G401 (cell line): ENCODE measurements at regions not wholly inside any gene's neighbourhood (a gene's known extent, or its start where the extent isn't known, plus 50 kb on each side); places are given as distances from the start of the nearest gene placed in this dataset.
"Not testable (repeated sequence)": the region's sequence is repeated elsewhere in the genome, so short reads cannot be mapped to it uniquely, and the experiment has no call there.

Experiments
- DNase-seq: peaks from one replicate; pipeline ENCODE4 v3.0.0-alpha.2; 2015; ENCODE audit warnings: low spot score
- in situ Hi-C: cut with HindIII; loops from 2 replicates; pipeline ENCODE4 v1.10.0; 2016; ENCODE audit warnings: low sequenced_read_pairs, mixed read lengths

DNA sequence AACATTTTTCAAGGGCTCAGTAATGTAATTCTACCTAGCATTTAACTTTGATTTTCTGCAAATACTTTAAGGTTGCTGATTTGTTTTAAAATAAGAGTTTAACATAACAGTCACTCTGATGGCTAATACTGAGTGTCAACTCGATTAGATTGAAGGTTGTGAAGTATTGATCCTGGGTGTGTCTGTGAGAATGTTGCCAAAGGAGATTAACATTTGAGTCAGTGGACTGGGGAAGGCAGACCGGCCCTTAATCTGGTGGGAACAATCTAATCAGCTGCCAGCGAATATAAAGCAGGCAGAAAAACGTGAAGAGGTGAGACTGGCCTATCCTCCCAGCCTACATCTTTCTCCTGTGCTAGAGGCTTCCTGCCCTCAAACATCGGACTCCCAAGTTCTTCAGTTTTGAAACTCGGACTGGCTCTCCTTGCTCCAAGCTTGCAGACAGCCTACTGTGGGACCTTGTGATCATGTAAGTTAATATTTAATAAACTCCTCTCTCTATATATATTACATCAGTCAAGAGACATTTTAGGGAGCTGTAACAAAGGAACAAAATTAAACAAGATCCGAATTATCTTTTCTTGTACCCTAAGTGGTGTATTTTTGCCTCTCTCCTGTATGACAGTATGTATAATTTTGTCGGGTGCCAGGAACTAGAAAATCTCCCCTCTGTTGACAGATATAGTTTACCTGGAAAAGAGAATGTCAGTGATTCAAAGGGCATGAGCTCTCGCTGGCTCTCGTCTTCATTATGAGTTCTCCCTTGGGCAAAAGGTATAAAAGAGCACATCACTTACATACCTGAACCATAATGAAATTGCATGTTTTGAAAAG is 576.1 kb downstream of the LRRC70 start:
- no peak for DNase-seq
- in situ Hi-C loops = no loop called here

DNA sequence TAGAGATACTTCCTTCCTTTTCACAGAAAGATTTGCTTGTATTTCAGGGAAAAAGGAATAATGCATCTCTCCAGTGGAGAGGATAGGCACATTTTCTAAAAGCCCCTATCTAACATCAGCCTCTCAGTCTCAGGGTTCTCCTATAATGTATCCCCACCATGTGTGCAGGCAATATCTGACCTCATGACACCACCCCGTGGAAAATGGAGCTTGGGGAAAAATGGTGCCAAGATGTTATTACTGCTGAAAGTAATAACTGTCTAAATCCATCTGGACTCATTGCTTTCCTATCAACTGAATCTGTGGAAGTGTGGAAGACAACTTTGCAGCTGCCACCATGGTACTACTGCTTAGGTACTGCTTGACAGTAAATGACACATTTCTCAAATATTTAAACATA is 574.3 kb downstream of the LRRC70 start:
- no peak for DNase-seq
- in situ Hi-C loops = no loop called here

DNA sequence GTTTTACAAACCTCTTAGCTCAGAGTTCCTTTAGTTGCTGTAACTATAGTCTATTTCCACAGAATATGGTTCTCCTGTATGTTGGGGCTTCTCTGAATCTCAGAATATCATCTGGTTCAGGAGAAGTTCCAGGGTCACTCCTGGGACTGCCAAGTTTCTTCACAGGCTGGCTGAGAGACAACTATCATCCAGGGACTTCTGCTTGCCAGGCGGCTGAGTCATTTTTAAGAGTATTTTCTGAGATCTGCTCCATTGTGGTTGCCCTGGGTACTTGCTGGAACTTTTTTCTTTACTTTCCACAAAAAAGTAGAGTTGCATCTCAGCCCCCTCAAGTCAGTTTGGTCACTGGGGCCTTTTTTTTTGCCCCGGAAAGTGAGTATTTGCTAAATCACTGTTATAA is 566.5 kb downstream of the LRRC70 start:
- DNase-seq = no peak

DNA sequence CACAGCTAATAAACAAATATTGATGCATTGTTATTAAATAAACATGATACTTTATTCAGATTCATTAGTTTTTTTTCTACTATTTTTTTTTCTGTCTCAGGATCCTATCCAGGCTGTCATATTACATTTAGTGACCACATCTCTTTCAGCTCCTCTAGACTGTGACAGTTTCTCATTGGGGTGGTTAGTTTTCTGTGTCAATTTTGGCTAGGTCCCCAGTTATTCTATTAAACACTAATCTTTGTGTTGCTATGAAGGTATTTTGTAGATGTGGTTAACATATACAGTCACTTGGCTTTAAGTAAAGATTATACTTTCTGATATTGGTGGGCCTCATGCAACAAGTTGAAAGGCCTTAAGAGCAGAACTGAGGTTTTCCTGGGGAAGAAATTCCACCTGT is 563.0 kb downstream of the LRRC70 start:
- in situ Hi-C loops = no loop called here
- no peak for DNase-seq

More for the DNA sequence above, 566.5 kb downstream of the LRRC70 start:
- in situ Hi-C loops = no loop called here

DNA sequence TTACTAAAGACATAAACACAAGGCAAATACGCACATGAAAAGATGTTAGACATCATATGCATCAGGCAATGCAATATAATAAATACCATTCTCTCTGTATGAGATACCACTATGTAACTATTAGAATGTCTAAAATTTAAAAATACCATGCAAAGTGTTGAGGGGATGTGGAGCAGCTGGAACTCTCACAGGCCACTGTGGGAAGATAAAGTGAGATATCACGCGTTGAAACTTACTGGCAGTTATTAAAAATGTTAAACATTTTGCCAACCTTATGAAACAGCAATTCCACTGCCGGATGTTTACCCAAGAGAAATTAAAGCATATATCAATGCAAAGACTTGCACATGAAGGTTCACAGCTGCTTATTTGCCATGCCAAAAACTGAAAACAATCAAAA is 556.7 kb downstream of the LRRC70 start:
- in situ Hi-C loops = no loop called here
- DNase-seq = no peak

DNA sequence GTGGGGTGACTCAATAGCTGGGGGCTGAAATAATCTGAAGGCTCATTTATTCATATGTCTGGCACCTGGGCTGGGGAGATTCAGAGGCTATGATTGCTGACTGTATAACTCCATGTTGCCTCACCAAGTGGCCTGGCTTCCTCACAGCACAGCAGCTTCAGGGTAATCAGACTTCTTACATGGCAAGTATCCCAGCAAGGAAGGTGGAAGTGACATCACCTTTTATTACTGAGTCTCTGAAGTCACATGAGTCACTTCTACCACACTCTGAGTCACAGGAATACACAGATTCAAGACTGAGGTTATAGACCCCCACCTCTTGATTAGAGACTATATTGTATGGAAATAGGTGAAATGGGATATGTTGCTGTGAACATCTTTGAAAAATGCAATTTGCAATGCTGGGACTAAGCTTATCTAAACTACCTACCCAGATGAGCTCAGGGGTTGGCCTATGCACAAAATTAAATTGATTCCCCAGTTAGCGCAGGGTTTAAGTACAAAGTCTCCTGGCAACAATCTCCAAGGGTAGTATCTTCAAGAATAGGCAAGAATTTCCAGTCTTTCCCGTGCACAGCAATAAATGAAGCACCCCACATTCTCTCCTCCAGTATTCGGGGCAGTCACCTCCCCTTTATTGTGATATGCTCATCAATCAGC is 553.1 kb downstream of the LRRC70 start:
- in situ Hi-C loops = no loop called here
- no peak for DNase-seq

DNA sequence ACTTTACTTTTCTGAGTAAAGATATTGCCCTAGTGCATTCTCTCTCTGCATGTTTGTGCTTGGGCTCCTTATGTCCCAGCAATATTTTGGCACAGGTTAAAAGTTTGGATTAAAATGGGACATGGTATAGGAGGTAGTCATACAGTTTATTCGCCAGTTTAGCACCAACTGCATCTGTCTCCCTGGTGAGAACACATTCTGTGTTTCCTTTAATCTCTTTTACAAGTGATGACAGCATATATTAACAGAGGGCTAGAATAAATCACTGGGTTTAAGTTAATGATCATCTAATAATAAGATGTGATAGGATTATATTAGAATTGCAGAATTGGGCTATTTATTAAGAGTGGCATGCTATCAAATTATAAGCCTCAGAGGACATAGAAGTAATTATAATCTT is 550.1 kb downstream of the LRRC70 start:
- in situ Hi-C loops = no loop called here
- no peak for DNase-seq

DNA sequence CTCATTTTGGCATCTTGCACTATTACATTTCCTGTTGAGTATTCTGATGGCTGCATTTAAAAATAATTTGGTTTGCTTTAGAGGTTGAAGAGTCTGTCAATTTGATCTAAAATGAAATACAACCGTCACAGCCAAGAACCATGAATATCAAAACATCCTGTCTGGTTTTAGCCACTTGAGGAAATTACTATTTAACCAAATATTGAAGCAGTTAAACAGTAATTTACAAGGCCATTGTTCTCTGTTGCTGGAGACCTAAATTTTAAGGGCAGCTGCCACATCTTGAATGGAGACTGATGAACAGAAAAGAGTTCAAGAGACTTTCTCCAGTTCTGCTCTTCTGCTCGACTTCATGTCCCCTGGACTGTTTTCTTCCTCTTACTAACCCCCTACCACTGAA is 549.4 kb downstream of the LRRC70 start:
- in situ Hi-C loops = no loop called here
- DNase-seq = no peak

DNA sequence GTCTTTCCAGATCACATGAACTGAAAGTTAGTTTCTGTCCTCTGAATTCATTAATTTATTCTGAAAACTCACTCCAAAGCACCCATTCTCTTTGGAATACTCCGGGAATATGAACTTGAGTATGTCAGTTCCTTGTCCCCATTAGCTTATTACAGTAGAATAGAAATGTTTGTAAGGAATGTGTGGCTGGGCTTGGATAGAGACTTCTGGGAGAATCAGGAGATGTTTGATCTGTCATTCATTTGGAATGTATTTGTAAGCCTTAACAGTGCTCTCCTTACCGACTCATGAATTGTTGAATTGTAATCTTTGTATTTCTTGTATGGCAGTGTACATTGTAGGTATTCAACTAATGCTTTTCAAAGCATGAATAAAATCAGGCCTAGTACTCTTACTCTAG is 548.4 kb downstream of the LRRC70 start:
- DNase-seq = no peak
- in situ Hi-C loops = no loop called here

DNA sequence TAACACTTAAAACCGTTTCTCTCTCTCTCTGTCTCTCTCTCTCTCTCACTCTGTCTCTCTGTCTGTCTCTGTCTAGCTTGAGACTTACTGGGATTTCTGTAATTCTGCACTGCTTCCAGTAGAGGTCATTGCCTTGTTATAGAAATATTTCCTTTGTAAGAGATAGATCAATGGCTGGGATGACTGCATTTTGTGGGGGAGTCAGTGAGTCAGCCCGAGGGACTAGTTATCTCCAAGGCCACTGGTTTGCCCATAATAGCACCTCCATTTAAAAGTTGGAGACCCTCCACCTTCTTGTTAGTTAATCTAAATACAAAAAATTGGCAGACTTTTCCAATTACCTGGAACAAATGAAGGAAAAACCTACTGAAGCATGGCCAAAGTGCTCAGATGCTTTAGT is 547.2 kb downstream of the LRRC70 start:
- in situ Hi-C loops = no loop called here
- DNase-seq = no peak

DNA sequence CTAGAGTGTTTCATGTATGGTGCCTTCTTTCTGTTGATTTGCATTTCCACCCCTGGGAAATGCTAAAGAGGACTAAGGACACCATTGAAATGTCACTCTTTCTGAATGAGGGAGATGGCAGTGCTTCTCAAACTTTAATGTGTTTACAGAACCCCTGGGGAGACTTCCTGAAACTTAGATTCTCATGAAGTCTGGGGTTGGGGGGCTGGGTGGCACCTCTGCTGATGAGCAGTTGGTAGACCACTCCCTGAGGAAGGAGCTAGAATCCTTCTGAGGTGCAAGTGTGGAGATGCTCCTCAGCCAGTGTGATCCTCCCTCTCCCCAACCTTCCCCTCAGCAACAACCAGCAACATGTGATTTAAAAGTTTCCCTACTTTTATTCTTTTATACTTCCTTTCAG is 546.8 kb downstream of the LRRC70 start:
- in situ Hi-C loops = no loop called here
- DNase-seq = no peak

DNA sequence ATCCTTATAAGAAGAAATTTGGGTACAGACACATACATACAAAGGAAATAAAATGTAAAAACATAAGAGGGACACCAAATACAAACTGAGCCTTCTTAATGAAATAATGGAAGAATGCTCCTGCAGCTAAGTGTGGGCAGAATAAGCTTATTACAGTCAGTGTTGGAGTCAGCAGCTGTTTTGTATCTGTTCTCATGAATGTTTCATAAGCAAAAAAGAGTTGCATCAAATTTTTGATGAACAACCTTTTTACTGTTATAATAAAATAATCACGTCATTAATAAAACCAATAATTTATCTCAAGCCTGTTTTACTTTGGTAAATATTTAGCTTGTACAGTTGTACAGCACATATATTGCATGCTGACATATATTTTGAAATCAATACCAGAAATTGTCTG is 545.6 kb downstream of the LRRC70 start:
- DNase-seq = no peak
- in situ Hi-C loops = no loop called here

DNA sequence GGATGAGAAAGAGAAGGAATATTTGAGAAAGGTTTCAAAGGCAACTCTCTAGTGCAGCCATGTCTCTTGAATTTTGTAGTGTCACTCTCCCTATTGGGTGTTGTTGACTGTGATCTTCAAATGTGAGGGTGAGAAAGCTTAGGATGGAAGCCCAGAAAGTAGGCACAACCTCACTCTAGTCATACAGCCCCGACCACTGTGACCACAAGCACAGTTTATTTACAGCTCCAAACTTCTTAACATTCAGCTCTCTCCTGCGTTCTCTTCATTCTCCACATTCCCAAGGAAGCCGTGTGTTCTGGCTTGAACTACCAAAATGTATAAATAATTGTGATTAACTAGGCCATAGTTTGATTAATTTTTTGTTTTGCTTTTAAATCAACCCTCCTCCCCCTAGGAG is 542.9 kb downstream of the LRRC70 start:
- in situ Hi-C loops = no loop called here
- no peak for DNase-seq

DNA sequence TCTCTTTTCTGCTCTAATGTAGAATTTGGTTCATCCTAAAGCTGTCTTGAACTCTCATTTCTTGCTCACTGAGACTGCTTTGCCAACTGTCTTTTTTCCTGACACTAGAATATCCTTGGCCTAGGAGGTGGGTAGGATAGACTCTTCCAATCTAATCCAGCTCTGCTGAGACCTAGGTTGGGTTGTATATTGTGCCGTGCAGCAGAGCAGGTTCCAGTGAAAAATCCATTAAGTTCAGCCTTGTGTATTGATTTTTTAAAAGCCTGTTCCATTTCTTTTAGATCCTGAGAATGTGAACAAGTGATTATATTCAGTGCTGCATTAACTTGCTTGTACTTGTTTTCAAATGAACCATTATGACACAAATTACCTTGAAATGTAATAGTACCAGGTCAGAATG is 539.6 kb downstream of the LRRC70 start:
- DNase-seq = no peak
- in situ Hi-C loops = no loop called here

DNA sequence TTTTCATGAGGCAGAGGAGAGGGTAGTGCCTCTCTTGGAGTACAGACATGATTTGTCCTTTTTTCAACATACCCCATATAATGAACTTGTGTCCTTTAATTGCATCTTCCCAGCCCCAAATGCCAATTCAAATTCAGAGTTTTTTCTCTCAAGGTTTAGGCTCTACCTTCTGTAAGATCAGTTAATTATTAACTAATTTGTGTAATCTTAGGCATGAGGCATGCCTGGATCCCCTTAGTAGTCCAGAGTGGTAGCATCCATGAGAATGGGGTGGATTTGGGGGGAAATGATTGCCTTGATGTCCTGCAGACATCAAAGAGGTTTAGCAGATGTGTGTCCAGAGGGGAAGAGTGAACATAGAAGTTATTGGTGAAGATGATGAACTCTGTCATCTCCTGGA is 533.3 kb downstream of the LRRC70 start:
- no peak for DNase-seq
- in situ Hi-C loops = no loop called here

DNA sequence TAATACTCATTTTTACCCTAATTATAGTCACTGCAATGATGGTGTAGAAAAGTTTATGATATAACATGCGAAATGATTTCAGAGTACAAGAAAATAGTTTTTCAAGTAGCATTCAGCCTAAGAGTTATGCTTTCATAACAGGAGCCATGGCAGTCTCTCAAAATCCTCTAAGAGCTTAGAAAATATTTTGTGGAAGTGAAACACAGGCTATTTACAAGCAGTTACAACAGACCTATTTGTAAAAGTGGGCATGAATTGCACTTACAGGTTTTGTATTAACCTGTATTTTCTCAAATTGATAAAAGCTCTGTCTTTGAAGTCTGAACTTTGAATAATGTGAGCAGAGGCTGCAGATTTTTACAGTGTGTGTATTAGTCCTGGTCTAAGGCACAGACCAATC is 523.3 kb downstream of the LRRC70 start:
- in situ Hi-C loops = no loop called here
- DNase-seq = no peak

DNA sequence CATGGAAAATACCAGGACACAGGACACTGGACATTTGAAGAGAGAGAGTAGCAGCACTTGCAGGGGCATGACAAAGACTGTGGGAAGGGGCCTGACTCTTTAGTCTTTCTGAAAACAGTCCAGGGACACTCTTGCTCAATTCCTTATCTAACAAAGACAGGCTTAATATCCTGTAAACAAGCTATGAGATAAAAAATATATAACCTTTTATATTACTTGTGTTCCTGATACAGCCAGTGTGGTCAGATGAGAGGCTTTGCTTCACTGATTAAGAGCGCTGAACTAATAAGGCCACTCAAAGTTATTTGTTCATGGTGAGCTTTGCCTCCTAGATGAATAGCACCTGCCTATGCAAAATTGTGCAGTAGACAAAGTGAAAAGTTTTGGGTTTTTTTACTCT is 518.7 kb downstream of the LRRC70 start:
- in situ Hi-C loops = no loop called here

DNA sequence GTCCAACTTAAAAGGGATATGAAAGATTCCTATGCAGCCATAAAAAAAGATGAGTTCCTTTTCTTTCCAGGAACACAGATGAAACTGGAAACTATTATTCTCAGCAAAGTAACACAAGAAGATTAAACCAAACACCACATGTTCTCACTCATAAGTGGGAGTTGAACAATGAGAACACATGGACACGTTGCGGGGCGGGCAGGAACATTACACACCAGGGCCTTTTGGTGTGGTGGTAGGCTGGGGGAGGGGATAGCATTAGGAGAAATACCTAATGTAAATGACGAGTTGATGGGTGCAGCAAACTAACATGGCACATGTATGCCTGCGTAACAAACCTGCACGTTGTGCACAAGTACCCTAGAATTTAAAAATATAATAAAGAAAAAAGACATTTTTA is 516.1 kb downstream of the LRRC70 start:
- DNase-seq = no peak
- in situ Hi-C loops = no loop called here

More for the DNA sequence above, 518.7 kb downstream of the LRRC70 start:
- DNase-seq = no peak

DNA sequence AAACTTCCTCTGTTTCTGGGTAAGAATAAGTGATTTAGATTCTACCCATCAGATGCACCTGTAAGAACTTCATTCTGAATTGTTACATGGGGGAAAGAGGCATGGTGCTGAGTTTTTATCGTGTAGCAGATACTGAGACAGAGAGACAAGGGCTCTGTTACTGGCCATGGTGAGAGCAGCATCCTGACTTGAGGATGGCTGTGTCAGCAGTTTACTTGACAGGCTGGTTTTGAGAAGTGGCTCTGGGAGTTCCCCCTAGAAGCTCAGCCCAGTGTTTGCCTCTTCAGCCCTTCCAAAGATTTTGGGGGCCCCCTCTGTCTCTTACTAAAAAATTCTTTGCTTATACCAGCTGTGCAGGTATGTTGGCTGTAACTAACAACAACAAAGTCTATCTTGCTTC is 510.5 kb downstream of the LRRC70 start:
- in situ Hi-C loops = no loop called here
- no peak for DNase-seq

DNA sequence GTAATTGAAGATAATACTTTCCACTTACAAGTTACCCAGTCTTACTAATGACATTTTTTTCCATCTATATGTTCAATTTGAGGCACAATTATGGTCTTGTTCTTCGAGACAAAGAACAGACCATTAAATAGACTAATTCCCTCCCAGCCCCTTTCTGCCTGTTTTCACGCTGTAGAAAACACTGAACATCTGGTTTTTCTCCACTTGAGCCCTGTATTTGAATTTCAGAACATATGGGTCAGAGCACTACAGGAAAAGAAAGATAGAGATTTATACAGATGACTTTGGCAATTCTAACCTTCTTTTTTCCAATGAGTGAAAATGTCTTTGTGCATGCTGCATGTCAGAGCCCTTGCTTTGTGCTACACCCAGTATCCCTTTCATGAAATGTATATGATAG is 506.9 kb downstream of the LRRC70 start:
- DNase-seq = no peak
- in situ Hi-C loops = no loop called here

DNA sequence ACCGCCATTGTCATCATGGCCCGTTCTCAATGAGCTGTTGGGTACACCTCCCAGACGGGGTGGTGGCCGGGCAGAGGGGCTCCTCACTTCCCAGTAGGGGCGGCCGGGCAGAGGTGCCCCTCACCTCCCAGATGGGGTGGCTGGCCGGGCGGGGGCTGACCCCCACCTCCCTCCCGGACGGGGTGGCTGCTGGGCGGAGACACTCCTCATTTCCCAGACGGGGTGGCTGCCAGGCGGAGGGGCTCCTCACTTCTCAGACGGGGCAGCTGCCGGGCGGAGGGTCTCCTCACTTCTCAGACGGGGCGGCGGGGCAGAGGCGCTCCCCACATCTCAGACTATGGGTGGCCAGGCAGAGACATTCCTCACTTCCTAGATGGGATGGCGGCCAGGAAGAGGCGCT is 505.1 kb downstream of the LRRC70 start:
- DNase-seq = not testable (repeated sequence)

More for the DNA sequence above, 505.1 kb downstream of the LRRC70 start:
- in situ Hi-C loops = not testable (repeated sequence)
